ENCODE measurements at regions not wholly inside any gene's neighbourhood (a gene's known extent, or its start where the extent isn't known, plus 50 kb on each side); places are given as distances from the start of the nearest gene placed in this dataset.

DNA sequence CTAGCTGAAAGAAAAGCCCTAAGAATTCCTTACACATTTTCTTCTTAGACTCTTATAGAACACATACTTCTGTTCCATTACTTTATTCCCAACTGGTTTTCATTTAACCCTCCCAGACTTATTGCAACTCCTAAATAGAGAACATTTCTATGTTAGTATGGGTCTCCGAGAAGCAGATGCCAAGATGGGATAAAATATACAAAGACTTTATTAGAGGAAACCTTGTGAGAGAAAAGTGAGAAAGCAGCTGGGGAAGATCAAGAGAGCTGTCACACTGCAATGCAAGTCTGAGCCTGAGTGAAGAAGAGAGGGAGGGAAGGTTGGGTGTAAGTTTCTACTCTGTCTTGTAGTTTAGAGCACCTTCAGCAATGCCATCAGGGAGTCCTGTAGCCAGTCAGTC, 979.3 kb downstream of the IGSF11 start:
- Histone ChIP-seq H3K9me3 (no peaks in the 10 kb centered on the region), H3K36me3 (no peaks in the 10 kb centered on the region), H3K27ac (no peak overlapping the region), H3K27me3 (no peaks in the 10 kb centered on the region), H3K4me3 (no peak overlapping the region), H3K4me1 (no peaks in the 10 kb centered on the region)
- no peak for TF ChIP-seq CTCF (IDR thresholded peaks at IDR 0.05)
- no peak for TF ChIP-seq POLR2A (IDR thresholded peaks at IDR 0.05)
- no peak for TF ChIP-seq POLR2AphosphoS5 (IDR thresholded peaks at IDR 0.05; ENCODE audit: insufficient read depth in 1 of 2, low read depth in 1 of 2)
- no peak for DNase-seq (ENCODE audit: extremely low spot score in 2 of 2)
- intact Hi-C loops (cut with DNase I), result no loop called here

- no peaks in the 10 kb centered on the region for H3K9me3 ChIP-seq
- intact Hi-C loops (cut with DNase I), result no loop called here
Measured at GRCh38 chr3:118057086-118057485, 977.6 kb downstream of the IGSF11 start.

GRCh38 chr3:118059096-118059495, 975.5 kb downstream of the IGSF11 start:
- Histone ChIP-seq H3K27ac (no peak overlapping the region), H3K36me3 (no peaks in the 10 kb centered on the region), H3K4me1 (no peaks in the 10 kb centered on the region), H3K9me3 (no peaks in the 10 kb centered on the region), H3K27me3 (no peaks in the 10 kb centered on the region), H3K4me3 (no peak overlapping the region)
- TF ChIP-seq CTCF (IDR thresholded peaks at IDR 0.05) (no peak), POLR2A (IDR thresholded peaks at IDR 0.05) (no peak), POLR2AphosphoS5 (IDR thresholded peaks at IDR 0.05; ENCODE audit: insufficient read depth in 1 of 2, low read depth in 1 of 2) (no peak)
- DNase-seq (ENCODE audit: extremely low spot score in 2 of 2), result no peak
- intact Hi-C loops (cut with DNase I), result no loop called here

More at GRCh38 chr3:118057086-118057485, 977.6 kb downstream of the IGSF11 start:
- Histone ChIP-seq H3K4me1 (no peaks in the 10 kb centered on the region), H3K36me3 (no peaks in the 10 kb centered on the region), H3K27ac (no peak overlapping the region), H3K4me3 (no peak overlapping the region), H3K27me3 (no peaks in the 10 kb centered on the region)
- no peak for DNase-seq (ENCODE audit: extremely low spot score in 2 of 2)
- TF ChIP-seq CTCF (IDR thresholded peaks at IDR 0.05) (no peak), POLR2AphosphoS5 (IDR thresholded peaks at IDR 0.05; ENCODE audit: insufficient read depth in 1 of 2, low read depth in 1 of 2) (no peak), POLR2A (IDR thresholded peaks at IDR 0.05) (no peak)

DNA sequence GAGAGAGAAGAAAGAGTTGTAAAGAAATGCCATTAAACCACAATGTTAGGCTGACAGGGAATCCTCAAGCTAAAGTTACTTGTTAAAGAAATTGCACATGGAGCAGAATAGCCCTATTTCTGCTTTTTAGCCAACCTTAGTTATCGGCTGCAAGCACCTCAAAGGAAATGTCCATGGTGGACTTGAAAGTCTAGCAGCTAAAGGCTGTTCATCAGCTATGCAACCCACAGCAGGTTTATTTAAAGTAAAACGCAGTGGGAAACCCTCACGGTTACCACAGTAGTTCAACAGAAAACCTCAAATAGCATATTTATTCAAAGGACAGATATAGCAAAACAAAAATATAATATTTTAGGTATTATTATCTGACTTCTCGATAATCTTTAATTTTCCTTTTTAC, 967.2 kb downstream of the IGSF11 start:
- intact Hi-C loops (cut with DNase I), result no loop called here
- Histone ChIP-seq H3K27ac (no peak overlapping the region), H3K4me3 (no peak overlapping the region), H3K27me3 (no peaks in the 10 kb centered on the region), H3K4me1 (no peaks in the 10 kb centered on the region), H3K9me3 (no peaks in the 10 kb centered on the region), H3K36me3 (no peaks in the 10 kb centered on the region)
- no peak for DNase-seq (ENCODE audit: extremely low spot score in 2 of 2)
- TF ChIP-seq POLR2A (IDR thresholded peaks at IDR 0.05), result no peak
- TF ChIP-seq CTCF (IDR thresholded peaks at IDR 0.05), result no peak
- no peak for TF ChIP-seq POLR2AphosphoS5 (IDR thresholded peaks at IDR 0.05; ENCODE audit: insufficient read depth in 1 of 2, low read depth in 1 of 2)

DNA sequence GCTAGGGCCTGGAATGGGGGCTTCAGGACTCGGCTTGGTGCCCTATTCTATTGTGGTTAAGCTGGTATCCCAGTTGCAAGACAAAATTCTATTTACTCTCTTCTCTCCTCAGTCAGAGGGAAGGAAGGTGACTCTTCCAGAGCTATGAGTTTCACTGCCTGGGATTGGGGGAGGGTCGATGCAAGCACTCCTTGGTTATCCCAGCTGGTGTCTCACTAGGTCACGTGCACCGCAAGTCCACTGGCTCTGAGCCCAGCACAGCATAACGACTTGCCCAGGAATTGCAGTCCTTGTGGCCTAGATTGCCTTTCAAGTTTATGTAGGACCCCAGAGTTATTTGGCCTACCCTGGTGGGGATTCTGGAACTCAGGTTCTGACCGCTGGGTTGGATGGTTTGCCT, 958.8 kb downstream of the IGSF11 start:
- intact Hi-C loops (cut with DNase I), result no loop called here

More for the DNA sequence above, 958.8 kb downstream of the IGSF11 start:
- no peaks in the 10 kb centered on the region for H3K27me3 ChIP-seq
- TF ChIP-seq CTCF (IDR thresholded peaks at IDR 0.05) (no peak), POLR2AphosphoS5 (IDR thresholded peaks at IDR 0.05; ENCODE audit: insufficient read depth in 1 of 2, low read depth in 1 of 2) (no peak), POLR2A (IDR thresholded peaks at IDR 0.05) (no peak)
- no peaks in the 10 kb centered on the region for H3K36me3 ChIP-seq
- no peak for DNase-seq (ENCODE audit: extremely low spot score in 2 of 2)
- no peaks in the 10 kb centered on the region for H3K9me3 ChIP-seq
- H3K4me3 ChIP-seq, result no peak overlapping the region
- no peaks in the 10 kb centered on the region for H3K4me1 ChIP-seq
- no peak overlapping the region for H3K27ac ChIP-seq
